OCI-LY3 (cell line): ENCODE measurements at regions not wholly inside any gene's neighbourhood (a gene's known extent, or its start where the extent isn't known, plus 50 kb on each side); places are given as distances from the start of the nearest gene placed in this dataset.

Experiments
- H2AFZ ChIP-seq: fragments of 200-600, 300-600 bp; shearing (Covaris generic); 2 replicates; pipeline ENCODE4 v1.6.0; 2014; ENCODE audit warnings: antibody characterized with exemption, low read depth, low read length
- H3K27ac ChIP-seq: fragments of 200-600, 300-600 bp; sonication (generic); 2 replicates; pipeline ENCODE4 v1.5.1; 2014; ENCODE audit warnings: mild to moderate bottlenecking, low read length, moderate library complexity, mixed read lengths
- H3K27me3 ChIP-seq: fragments of 200-600, 300-600 bp; sonication (generic); 2 replicates; pipeline ENCODE4 v1.6.1; 2014; ENCODE audit warnings: low read depth, low read length, mixed read lengths
- H3K36me3 ChIP-seq: fragments of 200-600, 300-600 bp; sonication (generic); replicated peaks from 2 replicates; pipeline ENCODE3; 2014; ENCODE audit warnings: low read depth, low read length, mixed read lengths
- H3K4me1 ChIP-seq: fragments of 300-600, 200-600 bp; sonication (generic); 2 replicates; pipeline ENCODE4 v1.6.1; 2014; ENCODE audit warnings: low read length, mixed read lengths
- H3K4me2 ChIP-seq: fragments of 200-600, 300-600 bp; sonication (generic); 2 replicates; pipeline ENCODE4 v1.6.1; 2014; ENCODE audit warnings: low read length, mixed read lengths
- H3K4me3 ChIP-seq: fragments of 300-600, 200-600 bp; sonication (generic); 2 replicates; pipeline ENCODE4 v1.5.1; 2014; ENCODE audit warnings: antibody characterized with exemption, mild to moderate bottlenecking, low read length, moderate library complexity
- H3K79me2 ChIP-seq: fragments of 300-600, 200-600 bp; shearing (Covaris generic); 2 replicates; pipeline ENCODE4 v1.6.1; 2014; ENCODE audit warnings: mild to moderate bottlenecking, low read length, mixed read lengths
- H3K9ac ChIP-seq: fragments of 300-600, 200-600 bp; shearing (Covaris generic); 2 replicates; pipeline ENCODE4 v1.6.0; 2014; ENCODE audit warnings: mild to moderate bottlenecking, low read length, moderate library complexity
- H3K9me3 ChIP-seq: fragments of 200-600, 300-600 bp; shearing (Covaris generic); 2 replicates; pipeline ENCODE4 v1.6.1; 2014; ENCODE audit warnings: low read length, mixed read lengths; ENCODE audit not compliant: insufficient read depth
- H4K20me1 ChIP-seq: fragments of 200-600, 300-600 bp; sonication (generic); 2 replicates; pipeline ENCODE4 v1.6.1; 2016; ENCODE audit warnings: low read length, mixed read lengths; ENCODE audit not compliant: insufficient read depth
- CTCF ChIP-seq: fragments of 200-600, 300-600 bp; sonication (generic); IDR thresholded peaks from 2 replicates; pipeline ENCODE4 v1.5.1; 2014; ENCODE audit warnings: antibody characterized with exemption, low read length, low read depth
- EZH2phosphoT487 ChIP-seq: fragments of 200-600 bp; shearing (Covaris generic); IDR thresholded peaks from 2 replicates; pipeline ENCODE4 v1.6.1; 2018; ENCODE audit warnings: antibody characterized with exemption, mixed run types, low read depth

GRCh38 chr5:16994565-16994964 is 58.5 kb upstream of the MYO10 start:
- no peak overlapping the region for H3K4me3 ChIP-seq
- no peak overlapping the region for H3K27ac ChIP-seq
- H3K4me2 ChIP-seq: no peak overlapping the region
- TF ChIP-seq EZH2phosphoT487 (no peak), CTCF (no peak)
- H4K20me1 ChIP-seq: no peaks in the 10 kb centered on the region
- H3K79me2 ChIP-seq: no peaks in the 10 kb centered on the region
- no peaks in the 10 kb centered on the region for H3K9me3 ChIP-seq
- H3K9ac ChIP-seq: no peak overlapping the region
- no peaks in the 10 kb centered on the region for H3K36me3 ChIP-seq
- H3K4me1 ChIP-seq: no peaks in the 10 kb centered on the region
- no peaks in the 10 kb centered on the region for H3K27me3 ChIP-seq
- no peak overlapping the region for H2AFZ ChIP-seq

GRCh38 chr5:16995372-16995771 is 59.3 kb upstream of the MYO10 start:
- Histone ChIP-seq H3K4me1 (no peaks in the 10 kb centered on the region), H3K4me3 (no peak overlapping the region), H3K36me3 (no peaks in the 10 kb centered on the region), H3K79me2 (no peaks in the 10 kb centered on the region), H3K27me3 (no peaks in the 10 kb centered on the region), H3K9ac (no peak overlapping the region), H3K4me2 (no peak overlapping the region), H3K27ac (no peak overlapping the region), H2AFZ (no peak overlapping the region), H3K9me3 (no peaks in the 10 kb centered on the region), H4K20me1 (no peaks in the 10 kb centered on the region)
- no peak for TF ChIP-seq EZH2phosphoT487
- no peak for TF ChIP-seq CTCF

GRCh38 chr5:17000291-17000939 is 64.3 kb upstream of the MYO10 start:
- Histone ChIP-seq H3K36me3 (no peaks in the 10 kb centered on the region), H3K79me2 (no peaks in the 10 kb centered on the region), H2AFZ (no peak overlapping the region), H3K4me2 (no peak overlapping the region), H3K4me3 (no peak overlapping the region), H3K27ac (no peak overlapping the region), H4K20me1 (no peaks in the 10 kb centered on the region), H3K4me1 (no peaks in the 10 kb centered on the region), H3K9me3 (no peaks in the 10 kb centered on the region), H3K27me3 (no peaks in the 10 kb centered on the region), H3K9ac (no peak overlapping the region)
- TF ChIP-seq CTCF (no peak), EZH2phosphoT487 (no peak)

GRCh38 chr5:17001428-17001827 is 65.3 kb upstream of the MYO10 start:
- Histone ChIP-seq H3K36me3 (no peaks in the 10 kb centered on the region), H3K9ac (no peak overlapping the region), H3K27me3 (no peaks in the 10 kb centered on the region), H2AFZ (no peak overlapping the region), H3K4me2 (no peak overlapping the region), H3K27ac (no peak overlapping the region), H4K20me1 (no peaks in the 10 kb centered on the region), H3K4me1 (no peaks in the 10 kb centered on the region), H3K9me3 (no peaks in the 10 kb centered on the region), H3K4me3 (no peak overlapping the region), H3K79me2 (no peaks in the 10 kb centered on the region)
- no peak for TF ChIP-seq CTCF
- TF ChIP-seq EZH2phosphoT487: no peak
